Natural killer cell (primary cell): ENCODE measurements at regions not wholly inside any gene's neighbourhood (a gene's known extent, or its start where the extent isn't known, plus 50 kb on each side); places are given as distances from the start of the nearest gene placed in this dataset.

Source experiments
- ATAC-seq, 3 donors: fragments of 150-1000 bp in 2 of 3; fragments of 200-7000 bp in 1 of 3; cut with Tn5 transposase; 1 replicate in 1 of 3; 2 replicates in 2 of 3; pipeline ENCODE4 v1.10.0; 2021; ENCODE audit warnings: mild to moderate bottlenecking in 2 of 3, moderate library complexity in 2 of 3
- DNase-seq, 2 donors: peaks; one replicate each; pipeline versions ENCODE4 v3.0.0 to v3.0.0-alpha.2; 2013 to 2021; ENCODE audit warnings: mixed read lengths in 1 of 2
- H3K27ac ChIP-seq: one replicate; pipeline ENCODE4 v1.5.1; 2013; ENCODE audit warnings: mild to moderate bottlenecking, low read length
- H3K27me3 ChIP-seq: one replicate; pipeline ENCODE4 v1.6.1; 2013; ENCODE audit warnings: low read length; ENCODE audit not compliant: control insufficient read depth, insufficient read depth
- H3K36me3 ChIP-seq: one replicate; pipeline ENCODE4 v1.6.1; 2013; ENCODE audit warnings: low read length; ENCODE audit not compliant: control insufficient read depth, insufficient read depth
- H3K4me1 ChIP-seq: one replicate; pipeline ENCODE4 v1.6.1; 2013; ENCODE audit warnings: low read length; ENCODE audit not compliant: control insufficient read depth, insufficient read depth
- H3K4me3 ChIP-seq: one replicate; pipeline ENCODE4 v1.5.1; 2013; ENCODE audit warnings: low read length
- H3K9me3 ChIP-seq: one replicate; pipeline ENCODE4 v1.6.1; 2013; ENCODE audit warnings: low read length; ENCODE audit not compliant: control insufficient read depth, insufficient read depth
- H3K27ac Mint-ChIP-seq, 2 donors: one replicate each; pipeline ENCODE4 v1.8.0; 2022; ENCODE audit warnings: mild to moderate bottlenecking in 2 of 2, mixed read lengths in 2 of 2, moderate library complexity in 1 of 2
- H3K27me3 Mint-ChIP-seq, 2 donors: one replicate each; pipeline ENCODE4 v1.8.0; 2022; ENCODE audit warnings: low read depth in 2 of 2, mixed read lengths in 2 of 2
- H3K36me3 Mint-ChIP-seq: one replicate; pipeline ENCODE4 v1.8.0; 2022; ENCODE audit warnings: mixed read lengths
- H3K4me1 Mint-ChIP-seq, 2 donors: one replicate each; pipeline ENCODE4 v1.8.0; 2022; ENCODE audit warnings: mixed read lengths in 2 of 2
- H3K4me3 Mint-ChIP-seq: one replicate; pipeline ENCODE4 v1.8.0; 2022; ENCODE audit warnings: mild to moderate bottlenecking, moderate library complexity, mixed read lengths
- H3K9me3 Mint-ChIP-seq, 2 donors: one replicate each; pipeline ENCODE4 v1.8.0; 2022; ENCODE audit warnings: mixed read lengths in 2 of 2
- CTCF ChIP-seq: fragments of 200-600 bp; IDR thresholded peaks from one replicate; pipeline ENCODE4 v1.8.0; 2022; ENCODE audit warnings: antibody characterized with exemption
- WGBS: methylation state at CpG from one replicate; pipeline ENCODE4 v1.1.7; 2013; ENCODE audit warnings: missing lambda C conversion rate; ENCODE audit not compliant: insufficient coverage; 5-methylcytosine and 5-hydroxymethylcytosine counted together
- intact Hi-C: fragments of 100-400 bp; cut with micrococcal nuclease; formaldehyde crosslinking; loops from one replicate; pipeline ENCODE4 v1.14.2; 2022

- Histone ChIP-seq H3K4me3 (no peak overlapping the region), H3K4me1 (no peaks in the 10 kb centered on the region), H3K36me3 (no peaks in the 10 kb centered on the region), H3K27ac (no peak overlapping the region), H3K27me3 (no peaks in the 10 kb centered on the region), H3K9me3 (no peaks in the 10 kb centered on the region)
- H3K4me3 Mint-ChIP-seq: no peak overlapping the region
- H3K36me3 Mint-ChIP-seq: no peaks in the 10 kb centered on the region
- H3K27me3 Mint-ChIP-seq: peaks cover 0 to 4% of the 10 kb centered on the region in 2 donors
- no peak overlapping the region for H3K27ac Mint-ChIP-seq
- intact Hi-C loops: no loop called here
- ATAC-seq: no peak
- 92% methylated on average over 2 of the region's 2 CpGs for WGBS
- DNase-seq: no peak
- TF ChIP-seq CTCF: no peak
- no peaks in the 10 kb centered on the region for H3K4me1 Mint-ChIP-seq
- no peaks in the 10 kb centered on the region for H3K9me3 Mint-ChIP-seq
Observed at GRCh38 chr6:147078602-147079001, 125.6 kb upstream of the STXBP5 start.

- Histone ChIP-seq H3K9me3 (no peaks in the 10 kb centered on the region), H3K27ac (no peak overlapping the region), H3K27me3 (no peaks in the 10 kb centered on the region), H3K36me3 (no peaks in the 10 kb centered on the region), H3K4me1 (no peaks in the 10 kb centered on the region), H3K4me3 (no peak overlapping the region)
- intact Hi-C loops: no loop called here
- Mint-ChIP-seq H3K9me3 (no peaks in the 10 kb centered on the region), H3K4me3 (no peak overlapping the region), H3K4me1 (no peaks in the 10 kb centered on the region), H3K36me3 (no peaks in the 10 kb centered on the region), H3K27me3 (peaks cover 0 to 3% of the 10 kb centered on the region in 2 donors), H3K27ac (no peak overlapping the region)
- ATAC-seq (no peak), DNase-seq (no peak)
- WGBS: 96% methylated on average over 4 of the region's 4 CpGs
- no peak for TF ChIP-seq CTCF
Observed at GRCh38 chr6:147080225-147080624, 124.0 kb upstream of the STXBP5 start.

GRCh38 chr6:147081076-147081609 lies 123.1 kb upstream of the STXBP5 start:
- TF ChIP-seq CTCF: no peak
- Histone ChIP-seq H3K4me3 (no peak overlapping the region), H3K9me3 (no peaks in the 10 kb centered on the region), H3K27me3 (no peaks in the 10 kb centered on the region), H3K36me3 (no peaks in the 10 kb centered on the region), H3K27ac (no peak overlapping the region), H3K4me1 (no peaks in the 10 kb centered on the region)
- Mint-ChIP-seq H3K4me3 (no peak overlapping the region), H3K36me3 (no peaks in the 10 kb centered on the region), H3K27me3 (peaks cover 0 to 3% of the 10 kb centered on the region in 2 donors), H3K9me3 (no peaks in the 10 kb centered on the region), H3K4me1 (no peaks in the 10 kb centered on the region), H3K27ac (no peak overlapping the region)
- WGBS: 92% methylated on average over 3 of the region's 3 CpGs
- intact Hi-C loops: no loop called here
- ATAC-seq: no peak
- DNase-seq: no peak

- no peaks in the 10 kb centered on the region for H3K36me3 Mint-ChIP-seq
- H3K4me1 Mint-ChIP-seq: no peaks in the 10 kb centered on the region
- no peaks in the 10 kb centered on the region for H3K27me3 Mint-ChIP-seq
- H3K36me3 ChIP-seq: no peaks in the 10 kb centered on the region
- peaks cover 0 to 2% of the 10 kb centered on the region in 2 donors for H3K9me3 Mint-ChIP-seq
- H3K27me3 ChIP-seq: no peaks in the 10 kb centered on the region
- intact Hi-C loops: no loop called here
- H3K27ac ChIP-seq: no peak overlapping the region
- H3K9me3 ChIP-seq: peaks cover 5% of the 10 kb centered on the region
- no peak overlapping the region for H3K27ac Mint-ChIP-seq
- ATAC-seq (no peak), DNase-seq (no peak)
- H3K4me3 Mint-ChIP-seq: no peak overlapping the region
- TF ChIP-seq CTCF: no peak
- H3K4me1 ChIP-seq: no peaks in the 10 kb centered on the region
- H3K4me3 ChIP-seq: no peak overlapping the region
Observed at GRCh38 chr6:147087641-147088040, 116.6 kb upstream of the STXBP5 start.
